Fibroblast of pulmonary artery (primary cell): ENCODE measurements at regions not wholly inside any gene's neighbourhood (a gene's known extent, or its start where the extent isn't known, plus 50 kb on each side); places are given as distances from the start of the nearest gene placed in this dataset.

ENCODE experiments used
- DNase-seq: peaks from one replicate; pipeline ENCODE4 v3.0.0-alpha.2; 2010; ENCODE audit warnings: low read depth
- H3K4me3 ChIP-seq: replicated peaks from 2 replicates; pipeline ENCODE4 v1.5.1; 2011; ENCODE audit warnings: low read depth, mild to moderate bottlenecking, control low read depth, low read length, moderate library complexity
- CTCF ChIP-seq: IDR thresholded peaks from 2 replicates; pipeline ENCODE4 v1.5.1; 2011; ENCODE audit warnings: mild to moderate bottlenecking, control low read depth, low read length, inconsistent platforms; ENCODE audit errors: missing control alignments

- no peak for TF ChIP-seq CTCF
- DNase-seq, result no peak
- no peak overlapping the region for H3K4me3 ChIP-seq
Measured at GRCh38 chr20:4443016-4443415, 193.9 kb upstream of the ADRA1D start.

GRCh38 chr20:4441871-4442270, 192.8 kb upstream of the ADRA1D start:
- H3K4me3 ChIP-seq, result no peak overlapping the region
- no peak for TF ChIP-seq CTCF
- DNase-seq, result no peak

GRCh38 chr20:4441191-4441590, 192.1 kb upstream of the ADRA1D start:
- H3K4me3 ChIP-seq, result no peak overlapping the region
- TF ChIP-seq CTCF, result no peak
- no peak for DNase-seq

GRCh38 chr20:4439461-4439860, 190.4 kb upstream of the ADRA1D start:
- no peak overlapping the region for H3K4me3 ChIP-seq
- DNase-seq, result no peak
- TF ChIP-seq CTCF, result no peak

- TF ChIP-seq CTCF, result no peak
- no peak overlapping the region for H3K4me3 ChIP-seq
- DNase-seq, result no peak
Measured at GRCh38 chr20:4437131-4437530, 188.0 kb upstream of the ADRA1D start.

GRCh38 chr20:4435671-4436455, 186.8 kb upstream of the ADRA1D start:
- no peak overlapping the region for H3K4me3 ChIP-seq
- no peak for TF ChIP-seq CTCF
- no peak for DNase-seq

- no peak for TF ChIP-seq CTCF
- no peak for DNase-seq
- H3K4me3 ChIP-seq, result no peak overlapping the region
Measured at GRCh38 chr20:4435225-4435624, 186.1 kb upstream of the ADRA1D start.
